BJ (cell line): ENCODE measurements at regions not wholly inside any gene's neighbourhood (a gene's known extent, or its start where the extent isn't known, plus 50 kb on each side); places are given as distances from the start of the nearest gene placed in this dataset.

Experiments used
- CTCF ChIA-PET: fragments of 350-600 bp; formaldehyde crosslinking; extraction: SDS; loops from one replicate; lab custom pipeline; 2021; ENCODE audit warnings: antibody characterized with exemption, inconsistent platforms; lab: Yijun Ruan, JAX
- POLR2A ChIA-PET: fragments of 300-600 bp; sonication (Branson Sonifier 250); formaldehyde crosslinking; extraction: SDS; loops from one replicate; lab custom pipeline; 2021; ENCODE audit warnings: antibody characterized with exemption; lab: Charles Lee
- DNase-seq: peaks from one replicate; pipeline ENCODE4 v3.0.0-alpha.2; 2011; ENCODE audit warnings: low read depth
- H3K27me3 ChIP-seq: 2 replicates; pipeline ENCODE4 v1.6.0; 2011; ENCODE audit warnings: low read length; ENCODE audit not compliant: control insufficient read depth, insufficient read depth
- H3K36me3 ChIP-seq: 2 replicates; pipeline ENCODE4 v1.5.1; 2011; ENCODE audit warnings: low read length; ENCODE audit not compliant: control insufficient read depth, insufficient read depth
- H3K4me3 ChIP-seq: 2 replicates; pipeline ENCODE4 v1.5.1; 2011; ENCODE audit warnings: low read depth, mild to moderate bottlenecking, control low read depth, low read length
- CTCF ChIP-seq: IDR thresholded peaks from 2 replicates; pipeline ENCODE4 v1.5.1; 2011; ENCODE audit warnings: low read depth, mild to moderate bottlenecking, control low read depth, inconsistent platforms, low read length, moderate library complexity; ENCODE audit not compliant: insufficient read depth

DNA sequence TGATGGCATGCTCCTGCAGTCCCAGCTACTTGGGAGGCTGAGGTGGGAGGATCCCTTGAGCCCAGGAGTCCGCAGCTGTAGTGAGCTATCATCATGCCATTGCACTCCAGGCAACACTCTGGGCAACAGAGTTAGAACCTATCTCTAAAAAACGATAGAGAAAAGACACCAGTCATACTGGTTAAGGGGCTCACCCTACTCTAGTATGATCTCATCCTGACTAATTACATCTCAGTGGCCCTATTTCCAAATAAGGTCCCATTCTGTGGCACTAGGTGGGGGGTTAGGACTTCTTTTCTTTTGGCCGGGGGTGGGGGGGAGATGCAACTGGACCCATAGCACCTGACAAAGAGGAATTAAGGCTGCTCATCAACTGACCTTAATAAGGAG is 163.2 kb upstream of the NCK2 start:
- H3K36me3 ChIP-seq: no peaks in the 10 kb centered on the region
- no peak overlapping the region for H3K4me3 ChIP-seq
- no peak for TF ChIP-seq CTCF
- ChIA-PET POLR2A (no interaction called here), CTCF (no interaction called here)
- DNase-seq: no peak
- no peaks in the 10 kb centered on the region; the same call in 1 of the 2 replicates for H3K27me3 ChIP-seq

DNA sequence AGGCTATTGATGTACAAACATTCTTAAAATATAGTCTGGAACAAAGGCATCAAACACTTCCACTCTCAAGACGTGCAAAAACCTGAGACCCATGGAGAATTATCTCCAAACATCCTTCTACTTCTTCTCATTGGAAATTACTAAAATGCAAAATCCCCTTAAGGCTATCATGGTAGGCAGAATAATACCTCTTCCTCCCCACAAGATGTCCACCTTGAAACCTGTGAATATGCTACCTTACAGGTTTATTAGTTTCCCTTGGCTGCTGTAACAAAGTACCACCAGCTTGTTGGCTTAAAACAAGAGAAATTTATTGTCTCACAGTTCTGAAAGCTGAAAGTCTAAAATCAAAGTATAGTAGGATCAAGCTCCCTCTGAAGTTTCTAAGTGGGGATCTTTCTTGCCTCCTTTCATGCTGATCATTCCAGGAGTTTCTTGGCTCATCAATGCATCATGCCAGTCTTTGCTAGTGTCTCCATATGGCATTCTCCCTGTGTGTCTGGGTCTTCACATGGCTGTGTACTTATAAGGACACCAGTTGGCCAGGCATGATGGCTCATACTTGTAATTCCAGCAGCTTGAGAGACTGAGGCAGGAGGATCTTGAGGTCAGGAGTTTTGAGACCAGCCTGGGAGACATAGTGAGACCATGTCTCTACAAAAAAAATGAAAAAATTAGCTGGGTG is 163.7 kb upstream of the NCK2 start:
- ChIA-PET CTCF (no interaction called here), POLR2A (no interaction called here)
- Histone ChIP-seq H3K27me3 (no peaks in the 10 kb centered on the region; the same call in 1 of the 2 replicates), H3K36me3 (no peaks in the 10 kb centered on the region), H3K4me3 (no peak overlapping the region)
- TF ChIP-seq CTCF: no peak
- no peak for DNase-seq

DNA sequence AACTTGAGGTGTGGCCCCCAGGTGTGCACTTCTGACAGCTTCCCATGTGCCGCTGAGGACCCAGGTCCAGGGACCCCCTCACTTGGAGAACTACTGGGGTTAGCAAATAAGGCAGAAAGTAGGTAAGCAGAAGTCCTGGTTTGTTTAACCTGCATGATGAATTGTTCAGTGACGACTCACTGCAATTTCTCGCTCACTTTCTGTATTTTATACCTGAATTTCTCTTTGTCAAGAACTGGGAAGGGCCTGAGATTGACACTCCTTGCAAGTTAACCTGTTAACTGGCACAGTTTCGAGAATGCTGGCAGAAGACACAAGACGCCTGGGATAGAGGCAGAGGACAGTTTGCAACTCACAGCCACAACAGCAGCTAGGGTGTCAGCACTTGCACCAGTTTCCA is 164.5 kb upstream of the NCK2 start:
- TF ChIP-seq CTCF: no peak
- no peaks in the 10 kb centered on the region for H3K36me3 ChIP-seq
- DNase-seq: no peak
- CTCF ChIA-PET: no interaction called here
- H3K27me3 ChIP-seq: no peaks in the 10 kb centered on the region; the same call in 1 of the 2 replicates
- H3K4me3 ChIP-seq: no peak overlapping the region
- POLR2A ChIA-PET: interaction anchor here (0.6 kb wide), 1 partner anchor 993 kb away, joined by 5 read pairs; no protein-coding TSS in a partner anchor

GRCh38 chr2:105578166-105578565 is 166.5 kb upstream of the NCK2 start:
- H3K4me3 ChIP-seq: no peak overlapping the region
- ChIA-PET CTCF (interaction anchor here (1.0 to 2.3 kb wide), 2 partner anchors 21 to 413 kb away, joined by 3 to 8 read pairs; no protein-coding TSS in a partner anchor), POLR2A (no interaction called here)
- H3K36me3 ChIP-seq: no peaks in the 10 kb centered on the region
- no peak for DNase-seq
- H3K27me3 ChIP-seq: no peaks in the 10 kb centered on the region; the same call in 1 of the 2 replicates
- no peak for TF ChIP-seq CTCF

- Histone ChIP-seq H3K4me3 (no peak overlapping the region), H3K27me3 (no peaks in the 10 kb centered on the region; the same call in 1 of the 2 replicates), H3K36me3 (no peaks in the 10 kb centered on the region)
- TF ChIP-seq CTCF: no peak
- ChIA-PET POLR2A (no interaction called here), CTCF (interaction anchor here (1.4 to 2.3 kb wide), 3 partner anchors 18 to 508 kb away, joined by 5 to 16 read pairs (median 8); no protein-coding TSS in a partner anchor)
- no peak for DNase-seq
These were observed 166.9 kb upstream of the NCK2 start for GRCh38 chr2:105577762-105578161.
